HG03378 (cell line): ENCODE measurements at regions not wholly inside any gene's neighbourhood (a gene's known extent, or its start where the extent isn't known, plus 50 kb on each side); places are given as distances from the start of the nearest gene placed in this dataset.

Experiments
- ATAC-seq: cut with Tn5 transposase; IDR thresholded peaks from one replicate; pipeline ENCODE4 v1.9.1; 2021; ENCODE audit warnings: mild to moderate bottlenecking, moderate library complexity; ENCODE audit not compliant: unreplicated experiment

DNA sequence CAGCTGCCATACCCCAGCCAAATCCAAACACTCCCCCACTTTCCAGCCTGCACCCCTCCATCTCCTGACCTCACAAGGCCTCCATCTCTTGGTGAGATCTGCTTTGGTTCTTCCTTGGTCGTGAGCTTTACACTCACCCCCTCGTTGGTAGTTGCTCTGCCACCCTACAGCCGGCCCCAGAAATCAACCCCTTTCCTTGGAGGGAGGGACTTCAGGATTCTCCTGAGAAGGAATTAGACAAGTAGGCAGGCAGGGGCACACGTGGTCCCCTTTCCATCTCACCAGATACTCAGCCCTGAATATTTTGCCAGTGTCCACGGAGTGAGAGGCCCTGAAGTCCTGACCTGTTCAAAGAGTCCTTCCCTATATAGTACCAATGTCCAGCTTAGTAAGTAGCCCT lies 120.0 kb upstream of the PWP1 start:
- no peak for ATAC-seq

DNA sequence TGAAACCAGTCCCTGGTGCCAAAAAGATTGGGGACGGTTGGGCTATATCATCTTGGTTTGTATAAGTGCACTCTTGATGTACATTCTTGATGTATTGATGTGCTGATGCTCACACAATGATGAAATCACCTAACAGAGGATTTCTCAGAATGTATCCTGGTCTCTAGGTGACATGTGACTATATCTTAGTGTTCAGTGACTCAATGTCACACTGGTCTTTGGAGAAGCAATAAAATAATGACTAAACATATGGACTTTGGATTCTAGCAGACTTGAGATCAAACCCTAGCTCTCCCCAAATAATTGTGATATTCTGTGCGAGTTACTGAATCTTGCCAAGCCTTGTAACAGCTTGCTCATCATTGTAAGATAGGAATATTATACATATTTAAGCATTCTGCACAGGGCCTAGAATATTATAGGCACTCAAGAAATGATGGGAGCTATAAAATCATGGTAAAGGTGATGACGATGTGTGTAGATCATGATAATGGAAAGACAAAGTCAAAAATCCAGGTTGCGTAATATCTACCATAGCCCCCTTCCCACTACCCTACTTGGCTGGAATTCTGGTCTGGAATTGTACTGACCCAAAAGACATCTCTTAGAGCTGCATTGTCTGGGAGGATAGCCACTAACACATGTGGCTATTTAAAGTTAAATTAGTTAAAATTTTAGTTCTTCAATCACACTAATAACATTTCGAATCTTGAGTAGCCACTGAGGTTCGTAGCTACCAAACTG lies 117.6 kb upstream of the PWP1 start:
- ATAC-seq, result no peak

DNA sequence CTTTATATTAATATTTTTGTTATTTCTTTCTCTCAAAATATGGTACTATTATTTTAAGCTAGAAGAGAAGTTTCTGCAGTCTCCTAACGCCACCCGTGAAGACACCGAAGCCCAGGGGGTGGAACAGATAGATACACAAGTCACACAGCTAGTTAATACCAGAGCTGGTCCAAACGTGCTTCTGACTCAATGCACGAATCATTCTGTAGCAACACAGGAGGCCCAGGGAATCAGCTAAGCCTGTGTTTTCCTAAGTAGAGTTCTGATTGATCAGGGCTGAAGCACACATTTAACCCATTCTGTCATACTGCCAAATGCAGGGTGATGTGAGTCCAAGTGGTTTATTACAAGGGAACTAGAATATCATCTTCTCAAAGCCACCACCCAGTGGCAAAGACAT lies 116.9 kb upstream of the PWP1 start:
- ATAC-seq, result no peak

DNA sequence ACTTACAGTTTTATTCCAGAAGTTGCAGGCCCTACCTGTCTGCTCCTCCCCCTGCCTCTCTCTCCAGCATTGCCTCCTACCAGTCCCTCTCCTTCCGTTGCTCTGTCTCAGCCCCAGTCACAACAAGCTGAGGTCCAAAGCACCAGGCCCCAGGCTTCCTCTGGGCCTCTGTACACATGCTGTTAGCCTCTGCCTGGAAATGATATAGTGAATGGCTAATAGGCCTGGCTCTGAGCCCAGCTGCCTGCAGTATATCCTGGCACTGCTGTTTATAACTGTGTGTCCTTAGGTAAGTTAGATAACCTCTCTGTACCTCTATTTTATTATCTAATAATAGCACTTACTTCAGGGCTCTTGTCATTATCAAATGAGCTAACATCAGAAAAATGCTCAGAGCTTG lies 114.9 kb upstream of the PWP1 start:
- no peak for ATAC-seq

DNA sequence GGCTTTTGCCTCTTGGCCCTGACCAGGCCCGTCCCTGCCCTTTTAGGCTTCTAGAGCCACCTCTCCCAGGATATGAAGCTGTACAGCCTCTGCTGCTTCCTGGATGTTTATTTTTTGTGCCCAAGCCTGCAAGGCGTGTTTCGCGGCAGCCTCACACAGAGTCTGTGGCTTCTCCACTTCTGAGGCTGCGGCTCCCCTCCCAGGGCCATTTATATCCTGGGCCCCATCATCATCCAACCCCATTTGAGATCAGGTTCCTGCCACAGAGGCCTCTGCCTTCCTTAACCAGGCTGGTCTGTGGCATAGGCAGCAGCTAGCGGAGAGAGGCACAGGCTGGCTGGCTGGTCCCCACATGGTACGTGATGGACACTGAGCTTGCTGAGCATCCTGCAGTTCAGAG lies 114.1 kb upstream of the PWP1 start:
- no peak for ATAC-seq

DNA sequence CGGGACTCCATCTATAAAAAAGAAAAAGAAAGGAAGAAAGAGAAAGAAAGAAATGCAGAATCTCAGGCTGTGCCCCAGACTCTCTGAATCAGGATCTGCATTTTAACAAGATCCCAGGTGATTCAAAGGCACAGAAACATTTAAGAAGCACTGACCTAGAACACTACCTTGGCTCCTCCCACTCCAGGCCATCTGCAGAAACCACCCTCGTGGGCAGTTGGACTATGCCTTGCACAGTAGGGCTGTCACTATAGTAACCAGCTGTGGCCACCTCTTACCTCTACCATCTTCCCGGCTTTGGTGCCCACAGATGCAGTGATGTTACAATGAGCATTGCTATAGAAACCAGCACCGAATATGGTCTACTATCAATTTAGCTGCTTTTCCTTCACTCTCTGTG lies 110.9 kb upstream of the PWP1 start:
- ATAC-seq, result no peak

DNA sequence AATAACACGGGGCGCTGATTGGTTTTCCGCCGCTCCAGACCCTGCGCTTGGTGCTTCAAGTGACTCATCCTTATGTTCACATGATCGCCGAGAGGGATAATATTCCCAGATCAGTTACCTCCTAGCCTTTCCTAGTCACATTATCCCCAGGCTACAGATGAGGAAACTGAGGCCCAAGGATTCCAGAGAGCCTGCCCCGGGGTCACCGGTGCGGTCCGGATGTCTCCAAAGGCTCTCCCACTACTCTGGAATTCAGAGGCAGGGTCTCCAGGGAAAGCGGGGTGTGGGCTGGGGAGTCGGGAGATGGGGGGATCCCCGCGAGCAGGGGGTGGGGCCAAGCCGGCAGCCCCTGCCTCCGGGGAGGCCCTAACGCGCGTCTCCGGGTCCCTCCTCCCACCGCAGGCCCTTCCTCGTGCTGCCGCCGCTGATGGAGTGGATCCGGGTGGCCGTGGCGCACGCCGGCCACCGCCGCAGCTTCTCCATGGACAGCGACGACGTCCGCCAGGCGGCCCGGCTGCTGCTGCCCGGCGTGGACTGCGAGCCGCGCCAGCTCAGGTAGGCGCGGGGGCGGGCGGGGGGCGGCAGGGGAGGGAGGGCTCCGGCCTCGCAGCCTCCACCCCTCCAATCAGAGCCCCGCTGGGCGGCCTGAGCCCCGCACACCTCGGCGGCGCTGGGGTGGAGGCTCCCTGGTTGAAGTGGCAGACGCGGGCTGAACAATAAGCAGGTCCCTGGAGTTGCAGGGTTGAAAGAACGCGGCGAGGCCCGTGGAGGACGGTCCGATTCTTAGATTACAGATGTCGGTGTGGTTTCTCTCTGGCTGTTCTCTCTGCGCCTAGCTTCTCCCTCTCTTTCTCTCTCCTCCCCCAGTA lies 104.6 kb upstream of the PWP1 start:
- ATAC-seq, result no peak

DNA sequence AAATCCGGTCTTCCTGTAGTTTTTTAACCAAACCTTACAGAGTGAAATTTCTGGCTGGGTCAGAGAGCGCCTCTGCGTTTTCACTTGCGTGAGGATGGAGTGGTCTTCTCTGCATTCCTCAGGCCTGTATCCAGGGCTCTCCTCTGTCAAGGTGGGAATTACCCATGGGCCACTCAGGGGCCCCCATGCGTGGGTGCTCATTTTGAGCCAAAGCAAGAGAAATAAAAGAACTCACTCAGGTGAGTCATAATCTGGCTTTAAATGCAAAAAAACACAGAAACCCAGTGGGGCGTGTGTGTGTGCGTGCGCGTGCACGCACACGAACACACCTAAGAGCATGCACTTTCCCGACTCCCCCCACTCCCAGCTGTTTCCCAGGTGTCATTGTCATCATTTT lies 104.0 kb upstream of the PWP1 start:
- ATAC-seq, result no peak

DNA sequence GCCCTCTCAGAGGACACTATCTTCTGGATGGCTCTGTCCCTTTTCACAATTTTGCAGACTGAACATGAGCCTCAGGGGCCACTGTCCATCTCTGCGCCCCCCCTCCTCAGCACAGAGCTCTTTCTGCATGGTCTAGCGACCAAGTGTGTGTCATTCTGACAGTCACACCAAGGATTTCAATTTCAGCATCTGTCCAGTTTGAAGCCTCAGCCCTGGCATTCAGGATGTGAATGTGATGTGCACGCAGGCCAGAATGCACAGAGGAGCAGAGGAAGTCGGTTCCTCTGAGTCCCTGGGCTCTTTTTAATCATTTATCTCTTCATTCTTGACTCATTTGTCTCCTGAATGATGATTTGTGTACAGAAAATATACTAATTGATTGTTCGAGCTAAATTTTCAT lies 102.0 kb upstream of the PWP1 start:
- ATAC-seq, result no peak

DNA sequence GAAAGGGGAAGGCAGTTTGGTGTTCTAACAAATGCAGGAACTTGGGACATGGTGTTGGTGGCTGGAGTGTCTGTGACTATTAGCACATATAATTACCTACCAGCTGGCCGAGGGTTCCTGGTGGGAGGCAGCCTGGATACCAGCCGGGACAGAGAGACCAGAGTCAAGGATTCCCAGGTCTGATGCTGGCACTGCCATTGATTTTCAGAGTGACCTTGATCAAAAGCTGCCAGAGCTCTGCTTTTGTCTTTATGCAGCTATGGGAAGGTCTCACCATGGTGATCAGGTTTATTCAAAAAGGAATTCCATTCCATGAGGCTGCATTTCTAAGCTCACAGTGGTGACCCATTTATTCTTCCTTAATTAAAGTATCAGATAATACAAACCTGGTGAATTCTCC lies 101.0 kb upstream of the PWP1 start:
- ATAC-seq, result no peak

DNA sequence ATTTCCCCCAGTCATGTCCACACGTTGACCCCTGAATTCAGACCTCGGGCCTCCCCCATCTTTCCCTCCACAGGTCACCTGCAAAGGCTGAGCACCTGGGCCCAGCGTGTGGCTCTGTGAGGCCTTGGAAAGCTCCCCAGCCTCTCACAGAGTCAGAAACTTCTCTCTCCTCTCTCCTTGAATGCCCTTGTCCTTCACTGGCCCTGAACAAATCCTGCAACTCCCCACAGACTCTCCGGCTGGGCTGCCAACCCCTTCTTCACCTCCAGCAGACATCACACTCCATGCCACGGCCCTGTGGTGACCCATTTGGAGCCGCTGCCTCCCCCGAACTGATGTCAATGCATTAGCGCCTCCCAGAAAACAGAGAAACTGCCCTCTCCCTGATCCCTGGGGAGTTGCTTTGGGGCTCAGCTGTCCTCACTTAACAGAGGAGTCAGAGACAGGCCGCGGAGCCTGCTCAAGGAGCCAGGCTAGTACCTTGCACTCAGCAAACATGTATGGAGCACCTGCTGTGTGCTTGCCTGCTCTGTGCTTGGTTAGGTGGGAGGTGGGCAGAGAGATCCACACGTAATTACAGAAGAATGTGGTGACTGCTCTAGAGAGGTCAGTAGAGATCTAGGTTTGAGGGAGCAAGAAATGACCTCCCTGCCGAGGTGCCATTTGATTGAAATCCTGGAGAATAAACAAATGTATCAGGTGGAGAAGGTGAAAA lies 99.2 kb upstream of the PWP1 start:
- no peak for ATAC-seq

DNA sequence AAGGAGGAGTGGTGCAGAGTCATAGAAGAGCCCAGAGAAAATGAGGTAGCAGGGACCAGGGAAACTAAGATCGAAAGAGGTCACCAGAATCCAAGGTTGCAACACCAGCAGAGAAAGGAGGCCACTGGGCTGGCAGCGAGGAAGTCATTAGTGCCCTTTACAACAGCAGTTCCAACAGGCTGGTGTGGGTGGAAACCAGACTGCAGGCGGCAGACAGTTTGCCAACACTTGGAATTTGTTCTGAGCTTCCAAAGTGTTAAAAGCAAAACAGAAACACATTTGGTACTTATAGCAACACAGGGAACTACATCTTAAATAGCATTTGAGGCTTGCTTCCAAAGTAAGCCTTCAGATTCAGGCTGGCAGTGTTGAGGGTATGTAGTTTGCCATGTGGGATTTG lies 95.2 kb upstream of the PWP1 start:
- no peak for ATAC-seq

DNA sequence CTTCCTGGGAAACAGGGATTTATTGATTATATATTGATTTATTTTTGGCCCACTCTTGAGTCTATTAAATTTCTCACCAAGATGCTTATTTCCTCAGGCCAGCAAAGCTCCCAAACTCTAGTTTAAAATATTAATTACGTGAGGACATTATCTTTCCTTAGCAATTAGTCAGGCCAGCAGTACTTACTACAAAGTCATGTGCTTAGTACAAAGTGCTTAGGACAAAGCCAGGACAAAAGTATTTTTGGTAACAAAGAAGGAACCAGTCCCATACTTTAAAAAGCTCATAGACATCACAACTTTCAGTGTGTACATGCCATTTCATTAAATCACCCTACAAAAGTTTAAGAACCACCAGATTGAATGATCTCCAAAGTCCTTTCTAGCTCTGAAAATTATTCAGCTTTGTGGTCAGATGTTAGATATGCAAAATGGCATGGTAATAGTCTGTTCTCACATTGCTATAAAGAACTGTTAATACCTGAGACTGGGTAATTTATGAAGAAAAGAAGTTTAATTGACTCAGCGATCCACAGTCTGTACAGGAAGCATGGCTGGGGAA lies 94.7 kb upstream of the PWP1 start:
- ATAC-seq, result no peak

DNA sequence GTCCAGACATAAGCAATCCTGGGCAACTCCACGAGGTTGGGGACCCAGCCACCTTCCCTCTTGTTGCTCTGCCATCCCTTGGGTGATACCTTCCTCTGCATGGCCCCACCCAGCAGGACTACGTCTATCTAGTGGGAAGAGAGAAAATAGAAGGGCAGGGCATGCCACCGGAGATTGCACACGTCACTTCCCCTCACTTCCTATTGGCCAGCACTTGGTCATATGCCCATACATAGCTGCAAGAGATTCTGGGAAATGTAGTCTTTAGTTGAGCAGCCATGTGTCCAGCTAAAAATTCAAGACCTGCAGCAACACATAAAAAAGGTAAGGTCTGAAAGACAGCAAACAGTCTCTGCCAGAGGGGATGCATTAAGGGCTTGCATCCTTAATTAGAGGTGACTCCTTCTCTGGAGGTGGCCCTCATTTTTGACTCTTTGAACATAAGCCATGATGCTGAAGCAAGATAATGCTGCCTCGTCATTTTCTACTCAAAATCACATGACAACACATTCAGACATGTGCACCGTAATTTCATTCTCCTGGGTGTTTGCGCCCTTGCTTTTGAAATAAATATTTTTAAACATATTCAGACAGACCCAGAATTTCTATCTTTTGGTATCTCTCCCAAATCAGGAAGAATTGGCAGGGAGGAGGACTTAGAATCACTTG lies 91.8 kb upstream of the PWP1 start:
- ATAC-seq, result no peak

DNA sequence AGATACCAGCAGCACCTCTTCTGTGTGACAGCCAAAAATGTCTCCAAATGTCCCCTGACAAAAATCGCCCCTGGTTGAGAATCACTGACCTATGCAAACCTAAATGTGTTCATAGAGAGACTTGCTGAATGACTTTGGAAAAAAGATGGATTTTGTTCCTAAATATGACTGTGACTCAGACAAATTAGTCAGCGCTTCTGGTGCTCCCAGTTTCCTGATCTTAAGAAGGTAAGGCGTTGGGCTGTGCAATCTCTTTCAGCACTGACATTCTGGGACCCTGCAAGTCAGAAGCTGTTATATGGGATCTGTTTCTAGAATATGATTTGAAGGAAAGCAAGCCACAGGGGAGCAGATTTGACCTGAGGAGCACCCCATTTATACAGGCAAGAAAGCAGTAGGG lies 90.6 kb upstream of the PWP1 start:
- ATAC-seq, result no peak

DNA sequence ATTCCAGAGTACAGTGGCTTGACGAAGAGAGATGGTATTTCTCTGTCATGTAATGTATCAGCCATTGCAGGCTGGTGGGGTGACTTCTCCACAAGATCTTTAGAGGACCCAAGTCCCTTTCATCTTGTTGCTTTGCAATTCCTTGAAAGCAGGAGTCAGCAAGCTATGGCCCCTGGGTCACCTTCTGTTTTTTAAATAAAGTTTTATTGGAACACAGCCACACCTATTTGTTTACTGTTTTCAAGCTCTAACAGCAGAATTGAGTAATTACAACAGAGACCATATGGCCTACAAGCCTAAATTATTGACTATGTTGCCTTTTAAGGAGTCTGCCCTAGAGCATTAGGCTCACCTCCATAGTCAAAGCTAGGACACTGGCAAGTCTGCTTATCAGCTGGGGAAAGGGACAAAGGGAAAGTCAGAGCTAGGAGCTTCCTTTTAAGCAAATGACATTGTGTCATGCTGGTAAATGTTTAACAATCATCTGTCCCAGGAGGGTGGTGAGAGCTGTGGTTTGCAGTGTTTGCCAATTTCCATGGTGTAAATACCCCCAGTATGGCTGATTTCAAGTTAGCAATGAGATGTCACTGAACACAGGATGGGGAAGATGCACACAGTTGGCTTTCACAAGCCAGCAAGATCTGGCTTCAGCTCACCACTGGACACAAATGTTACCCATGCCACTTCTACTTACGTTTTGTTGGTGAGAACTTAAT lies 87.7 kb upstream of the PWP1 start:
- ATAC-seq, result no peak

DNA sequence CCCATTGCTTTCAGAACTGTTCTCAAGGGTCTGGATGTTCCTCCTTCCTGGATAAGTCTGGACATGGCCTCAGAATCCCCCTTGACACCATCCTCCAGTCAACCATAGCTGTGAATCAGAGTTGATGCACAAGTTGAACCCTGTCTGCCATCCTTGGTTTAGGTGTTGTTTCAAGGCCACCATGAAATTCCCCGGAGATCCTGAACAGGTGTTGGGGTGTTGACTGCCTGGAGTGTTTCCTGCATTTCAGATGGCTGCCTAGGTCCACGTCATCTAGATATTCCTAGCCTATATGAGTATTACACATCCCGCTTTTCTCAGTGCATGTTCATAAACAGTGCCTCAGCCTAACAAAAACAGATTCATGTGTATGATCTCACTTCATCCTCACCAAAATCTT lies 86.7 kb upstream of the PWP1 start:
- no peak for ATAC-seq

DNA sequence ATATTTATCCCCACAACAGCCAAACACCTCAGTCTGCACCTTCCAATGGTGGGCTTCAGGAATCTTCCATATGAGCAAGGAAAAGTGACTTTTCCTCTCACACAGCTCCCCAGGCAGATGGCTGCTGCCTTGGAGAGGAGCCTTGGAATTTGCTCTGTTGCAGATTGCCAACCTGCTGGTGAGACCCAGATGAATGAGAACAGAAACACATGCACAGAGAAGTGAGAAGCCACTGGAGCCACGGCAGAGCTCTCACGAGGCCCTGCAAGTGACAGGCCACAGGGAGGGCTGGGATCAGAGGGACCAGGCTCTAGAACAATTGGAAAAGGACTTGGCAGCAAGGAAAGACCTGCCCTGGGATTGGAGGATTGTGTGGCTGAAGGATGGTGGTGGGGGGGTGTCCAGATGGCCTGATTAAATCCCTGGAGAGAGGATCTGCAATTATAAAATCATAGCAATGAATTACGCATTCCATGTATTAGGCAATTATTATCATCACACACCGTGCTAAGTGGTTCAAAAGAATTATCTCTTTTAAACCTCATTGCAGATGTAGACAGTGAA lies 84.9 kb upstream of the PWP1 start:
- ATAC-seq, result no peak

DNA sequence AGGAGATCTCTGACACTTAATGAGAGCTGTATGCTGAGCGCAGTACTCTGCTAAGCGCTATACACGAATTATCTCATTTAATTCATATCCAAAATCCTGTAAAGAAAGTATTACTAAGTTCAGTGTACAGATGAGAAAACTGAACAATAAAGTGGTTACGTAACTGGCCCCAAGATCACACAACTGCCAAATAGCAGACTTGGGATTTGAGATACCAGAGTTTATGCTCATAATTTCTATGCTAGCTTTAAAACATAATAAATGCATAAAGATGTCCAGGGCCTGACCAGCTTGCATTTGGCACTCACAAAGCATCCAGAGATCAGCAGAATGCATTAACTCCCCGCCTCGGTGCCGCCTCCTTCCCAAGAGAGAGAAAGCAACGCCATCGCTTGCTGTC lies 83.2 kb upstream of the PWP1 start:
- ATAC-seq, result no peak

DNA sequence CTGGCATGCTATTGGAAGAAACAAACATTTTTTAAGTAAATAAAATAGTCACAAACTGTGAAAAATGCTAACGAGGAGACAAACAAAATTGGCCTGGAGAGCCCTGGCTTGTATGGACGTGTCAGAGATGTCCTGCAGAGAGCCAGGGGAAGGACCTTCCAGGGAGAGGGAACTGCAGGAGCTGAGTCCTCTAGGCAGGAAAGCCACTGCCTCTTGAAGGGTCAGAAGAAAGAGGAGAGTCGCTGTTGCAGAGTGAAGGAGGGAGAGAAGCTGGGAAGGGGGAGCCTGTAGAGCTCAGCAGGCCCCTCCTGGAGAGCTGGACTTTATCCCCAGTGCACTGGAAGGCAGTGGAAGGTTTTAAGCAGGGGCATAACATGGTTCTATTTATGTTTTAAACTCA lies 80.3 kb upstream of the PWP1 start:
- no peak for ATAC-seq
